ENCODE measurements at regions not wholly inside any gene's neighbourhood (a gene's known extent, or its start where the extent isn't known, plus 50 kb on each side); places are given as distances from the start of the nearest gene placed in this dataset.

DNA sequence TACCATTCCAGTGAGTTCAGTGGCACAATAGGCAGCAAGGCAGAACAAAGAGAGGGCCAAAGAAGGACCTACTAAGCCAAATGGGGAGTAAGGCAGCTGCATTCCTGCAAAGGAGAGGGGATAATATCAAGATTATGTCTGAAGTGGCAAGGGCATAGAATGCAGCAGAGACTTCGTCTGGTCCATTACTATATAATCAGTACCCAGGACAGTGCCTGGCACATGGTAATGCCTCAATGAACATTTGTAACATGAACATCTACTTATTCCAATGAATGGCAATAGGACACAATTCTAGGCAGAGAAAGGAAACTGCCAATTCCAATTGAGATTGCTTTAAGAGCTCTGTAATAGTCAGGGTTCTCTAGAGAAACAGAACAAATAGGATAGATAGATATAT is 82.1 kb upstream of the STAC start:
- no peak for DNase-seq

GRCh38 chr3:36302158-36302509 is 78.2 kb upstream of the STAC start:
- no peak for DNase-seq

DNA sequence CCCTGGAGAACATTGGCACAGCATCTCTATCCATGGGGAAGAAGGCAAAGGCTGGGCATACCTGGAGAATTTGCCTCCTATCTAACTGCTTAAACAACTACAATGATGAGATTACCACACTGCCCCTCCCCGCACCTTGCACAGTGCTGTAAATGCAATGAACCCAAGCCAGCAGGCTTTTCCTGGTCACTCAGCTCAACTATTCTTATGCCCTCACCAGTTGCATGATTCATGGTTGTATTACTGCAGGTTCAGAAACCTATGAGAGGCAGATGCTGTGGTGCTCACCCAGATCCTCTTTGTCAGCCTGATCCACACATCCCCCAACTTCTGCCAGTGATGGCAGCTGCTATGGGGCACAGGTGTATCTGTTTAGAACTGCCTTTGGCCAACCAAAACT is 77.7 kb upstream of the STAC start:
- no peak for DNase-seq

GRCh38 chr3:36303286-36303685 is 77.0 kb upstream of the STAC start:
- DNase-seq = no peak

- DNase-seq = no peak
Measured at GRCh38 chr3:36305929-36306520, 74.3 kb upstream of the STAC start.

GRCh38 chr3:36309092-36309491 is 71.2 kb upstream of the STAC start:
- no peak for DNase-seq

DNA sequence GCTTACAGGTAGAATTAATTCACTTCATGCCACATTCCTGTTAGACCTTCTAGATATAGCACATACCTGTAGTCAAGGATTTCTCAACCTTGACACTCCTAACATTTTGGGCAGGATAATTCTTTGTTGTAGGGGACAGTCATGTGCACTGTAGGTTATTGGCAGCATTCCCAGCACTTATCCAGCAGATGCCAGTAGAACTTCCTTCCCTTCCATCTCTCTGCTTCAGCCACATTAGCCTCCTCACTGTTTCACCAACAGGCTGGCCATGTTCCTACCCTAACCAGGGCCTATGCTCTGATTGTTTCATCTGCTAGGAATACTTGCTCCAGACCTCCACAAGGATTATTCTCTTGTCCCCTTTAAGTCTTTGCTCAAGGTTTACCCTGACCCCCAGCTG is 68.0 kb upstream of the STAC start:
- DNase-seq = no peak

- DNase-seq = no peak
Measured at GRCh38 chr3:36317915-36318314, 62.4 kb upstream of the STAC start.

DNA sequence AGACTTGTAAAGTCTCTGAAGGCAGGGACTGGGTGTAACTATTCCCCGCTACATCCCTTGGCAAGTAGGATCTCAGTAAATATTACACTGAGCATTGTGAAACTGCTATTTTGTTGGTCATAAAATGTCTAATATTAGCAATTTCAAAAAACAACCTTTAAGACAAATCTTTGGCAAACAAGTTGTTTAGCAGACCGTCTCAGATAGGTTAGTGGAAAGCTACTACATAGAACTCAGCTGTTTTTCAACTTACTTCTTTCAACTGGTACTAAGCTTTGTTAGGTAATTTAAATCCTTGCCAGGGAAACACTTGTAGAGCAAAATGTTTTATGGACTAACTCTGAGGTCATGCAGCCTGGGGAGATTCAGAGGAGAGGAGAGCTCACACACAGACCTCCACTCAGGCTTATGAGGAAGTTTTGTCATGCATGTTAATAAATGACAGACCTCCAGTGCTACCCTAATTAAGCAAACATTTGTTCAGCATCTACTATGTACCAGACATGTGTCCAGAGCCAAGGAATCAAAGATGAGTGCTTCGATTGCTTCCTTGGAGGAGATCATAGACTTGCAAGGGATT is 61.6 kb upstream of the STAC start:
- DNase-seq = no peak

GRCh38 chr3:36319680-36320079 is 60.6 kb upstream of the STAC start:
- no peak for DNase-seq
